K562 (cell line): ENCODE measurements at regions not wholly inside any gene's neighbourhood (a gene's known extent, or its start where the extent isn't known, plus 50 kb on each side); places are given as distances from the start of the nearest gene placed in this dataset.

Experiments used
- ATAC-seq: fragments of 200-7000 bp; cut with Tn5 transposase; 3 replicates; pipeline ENCODE4 v1.9.1; 2020; ENCODE audit warnings: moderate library complexity
- BruUV-seq: library from RNA; stranded (reverse); fragments of 400-500 nt; replicated peaks from 2 replicates; lab custom pipeline; 2021; lab: Mats Ljungman, UMichigan
- CTCF ChIA-PET: fragments of 300-600 bp; formaldehyde crosslinking; extraction: SDS; loops from one replicate; lab custom pipeline; 2021; ENCODE audit warnings: low intra/inter-chr PET ratio; lab: Yijun Ruan, JAX
- POLR2A ChIA-PET: fragments of 300-600, 350-650 bp; sonication (Branson Sonifier 250); formaldehyde crosslinking; extraction: SDS; loops from one replicate; lab custom pipeline; 2021; ENCODE audit warnings: antibody characterized with exemption, inconsistent platforms; lab: Yijun Ruan, JAX
- DNase-seq, 4 experiments: peaks; one replicate each; pipeline versions ENCODE4 v3.0.0 to v3.0.0-alpha.2; 2011 to 2018; ENCODE audit warnings: low spot score in 3 of 4, mixed read lengths in 3 of 4; ENCODE audit errors: extremely low read depth in 1 of 4
- FAIRE-seq: peaks from 2 replicates; lab custom pipeline; 2011; peaks lifted over from hg19 to GRCh38; lab: Jason Lieb, UNC
- H2AFZ ChIP-seq: 2 replicates; pipeline ENCODE4 v1.6.0; 2011; ENCODE audit warnings: low read depth, low read length, control low read depth, inconsistent platforms
- H3K27ac ChIP-seq: fragments of 200-600 bp; 3 replicates; pipeline ENCODE4 v1.8.0; 2011; ENCODE audit warnings: low read depth, mild to moderate bottlenecking, control low read depth, inconsistent platforms, low read length, moderate library complexity, mixed read lengths; ENCODE audit errors: extremely low read depth
- H3K27me3 ChIP-seq, 2 experiments: fragments of 300-600 bp in 1 of 2; 2 replicates in 1 of 2; 3 replicates in 1 of 2; pipeline versions ENCODE4 v1.6.0 to v1.8.0; 2011; ENCODE audit warnings: inconsistent platforms in 2 of 2, low read length in 2 of 2, mild to moderate bottlenecking in 1 of 2, mixed read lengths in 1 of 2, moderate library complexity in 1 of 2; ENCODE audit not compliant: control insufficient read depth in 2 of 2, insufficient read depth in 2 of 2
- H3K36me3 ChIP-seq: fragments of 300-600 bp; 3 replicates; pipeline ENCODE4 v1.8.0; 2011; ENCODE audit warnings: mild to moderate bottlenecking, low read length, inconsistent platforms; ENCODE audit not compliant: control insufficient read depth, insufficient read depth
- H3K4me1 ChIP-seq, 2 experiments: fragments of 200-600 bp in 1 of 2; replicated peaks in 1 of 2; 2 replicates in 1 of 2; 3 replicates in 1 of 2; pipeline versions ENCODE4 v1.5.1 to v1.8.0; 2011; ENCODE audit warnings: inconsistent platforms in 2 of 2, low read length in 2 of 2, mild to moderate bottlenecking in 1 of 2, mixed read lengths in 1 of 2, moderate library complexity in 1 of 2; ENCODE audit not compliant: control insufficient read depth in 2 of 2, insufficient read depth in 2 of 2
- H3K4me2 ChIP-seq: 2 replicates; pipeline ENCODE4 v1.6.1; 2011; ENCODE audit warnings: low read length, control low read depth, inconsistent platforms, mixed read lengths; ENCODE audit not compliant: insufficient read depth
- H3K4me3 ChIP-seq: fragments of 200-600 bp; sonication (generic), shearing (Covaris generic); 2 replicates; pipeline ENCODE4 v1.5.1; 2016; ENCODE audit warnings: control low read depth, inconsistent platforms
- H3K79me2 ChIP-seq: fragments of 200-600 bp; 3 replicates; pipeline ENCODE4 v1.8.0; 2011; ENCODE audit warnings: low read length, inconsistent platforms; ENCODE audit not compliant: control insufficient read depth, insufficient read depth
- H3K9ac ChIP-seq, 2 experiments: 2 replicates each; pipeline versions ENCODE4 v1.6.0 to v1.6.1; 2011; ENCODE audit warnings: low read depth in 2 of 2, low read length in 2 of 2, control low read depth in 1 of 2, inconsistent platforms in 1 of 2, mild to moderate bottlenecking in 1 of 2, mixed read lengths in 1 of 2; ENCODE audit not compliant: insufficient read depth in 1 of 2
- H3K9me1 ChIP-seq: one replicate; pipeline ENCODE4 v1.6.0; 2011; ENCODE audit warnings: inconsistent platforms, mild to moderate bottlenecking, low read length, moderate library complexity; ENCODE audit not compliant: control insufficient read depth, insufficient read depth
- H3K9me3 ChIP-seq: replicated peaks from 2 replicates; pipeline ENCODE4 v1.5.1; 2011; ENCODE audit warnings: low read depth, low read length, inconsistent platforms; ENCODE audit not compliant: control insufficient read depth, insufficient read depth
- H4K20me1 ChIP-seq: replicated peaks from 2 replicates; pipeline ENCODE4 v1.6.1; 2011; ENCODE audit warnings: low read length, inconsistent platforms, mixed read lengths; ENCODE audit not compliant: control insufficient read depth, insufficient read depth
- KDM2B ChIP-seq: fragments of 250-450 bp; sonication (Bioruptor Pico); IDR thresholded peaks from 2 replicates; pipeline ENCODE4 v1.8.0; 2021; ENCODE audit warnings: mild to moderate bottlenecking, moderate library complexity
- LARP7 ChIP-seq: fragments of 450-650 bp; IDR thresholded peaks from 2 replicates; pipeline ENCODE4 v1.6.1; 2016
- PHB2 ChIP-seq: fragments of 450-650 bp; IDR thresholded peaks from 2 replicates; pipeline ENCODE4 v1.6.1; 2017; ENCODE audit warnings: low read depth
- ZNF699 ChIP-seq: fragments of 250-450 bp; sonication (Bioruptor Pico); IDR thresholded peaks from 2 replicates; pipeline ENCODE4 v1.8.0; 2021; ENCODE audit warnings: mild to moderate bottlenecking, moderate library complexity; ENCODE audit not compliant: insufficient replicate concordance
- WGBS: fragments of 100-300 bp; shearing (Covaris generic); methylation state at CpG from one replicate; pipeline ENCODE4 v1.1.6; 2016; ENCODE audit warnings: low coverage, mixed read lengths; ENCODE audit not compliant: insufficient coverage; ENCODE audit errors: missing lambda C conversion rate; 5-methylcytosine and 5-hydroxymethylcytosine counted together
- in situ Hi-C: fragments of 300-500 bp; cut with MboI; formaldehyde crosslinking; loops from 4 replicates; pipeline ENCODE4 v1.15.0; 2018; ENCODE audit warnings: inconsistent platforms, mixed read lengths
- intact Hi-C: fragments of 100-400 bp; cut with micrococcal nuclease; formaldehyde crosslinking; loops from 2 replicates; pipeline ENCODE4 v1.14.2; 2022
- TF ChIP-seq, protein P1 (sequence below), 2 experiments: fragments of 450-650 bp in 1 of 2; sonication (generic) in 1 of 2; formaldehyde crosslinking; conservative IDR thresholded peaks; 2 replicates each; pipeline versions ENCODE4 v1.4.0 to v1.8.1; 2020 to 2022; ENCODE audit warnings: mild to moderate bottlenecking in 1 of 2, missing genetic modification reagents in 1 of 2
- TF ChIP-seq, protein P2 (sequence below), 2 experiments: fragments of 450-650 bp in 1 of 2; sonication (generic) in 1 of 2; formaldehyde crosslinking in 1 of 2; IDR thresholded peaks in 1 of 2; conservative IDR thresholded peaks in 1 of 2; 2 replicates each; pipeline versions ENCODE4 v1.6.1 to v1.8.1; 2016 to 2023; ENCODE audit warnings: mild to moderate bottlenecking in 2 of 2, moderate library complexity in 2 of 2, inconsistent platforms in 1 of 2, missing genetic modification reagents in 1 of 2
- TF ChIP-seq, protein P3 (sequence below): sonication (generic); formaldehyde crosslinking; IDR thresholded peaks from 2 replicates; pipeline ENCODE4 v1.8.0; 2022; ENCODE audit warnings: missing genetic modification reagents, mild to moderate bottlenecking, borderline replicate concordance
- TF ChIP-seq, protein P4 (sequence below): fragments of 450-650 bp; formaldehyde crosslinking; IDR thresholded peaks from 2 replicates; pipeline ENCODE4 v1.4.0; 2022; ENCODE audit warnings: missing genetic modification characterization

DNA sequence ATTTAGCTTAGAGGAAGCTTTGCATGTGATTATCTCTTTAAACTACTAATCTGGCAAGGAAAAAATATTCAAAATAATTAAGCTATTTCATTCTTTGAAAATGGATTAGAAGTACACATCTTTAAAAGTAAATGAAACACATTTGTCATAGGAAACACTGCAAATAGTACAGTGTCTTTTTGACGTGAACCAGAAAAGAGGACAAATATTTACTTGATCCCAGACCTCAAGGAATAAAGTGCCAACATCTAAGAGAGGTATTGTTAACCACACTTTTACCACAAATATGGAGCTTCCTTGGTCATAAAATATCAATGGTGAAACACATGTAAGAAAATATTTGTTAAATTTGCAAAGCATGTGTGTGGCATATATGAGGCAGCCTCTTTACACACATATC lies 159.9 kb downstream of the SNX7 start:
- H3K9ac ChIP-seq, result no peak overlapping the region
- no peaks in the 10 kb centered on the region for H3K27me3 ChIP-seq
- H3K36me3 ChIP-seq, result no peaks in the 10 kb centered on the region
- no peak overlapping the region for H3K4me3 ChIP-seq
- no peak for DNase-seq
- intact Hi-C loops, result no loop called here
- no TSS peak for BruUV-seq
- TF ChIP-seq, protein P1, sequence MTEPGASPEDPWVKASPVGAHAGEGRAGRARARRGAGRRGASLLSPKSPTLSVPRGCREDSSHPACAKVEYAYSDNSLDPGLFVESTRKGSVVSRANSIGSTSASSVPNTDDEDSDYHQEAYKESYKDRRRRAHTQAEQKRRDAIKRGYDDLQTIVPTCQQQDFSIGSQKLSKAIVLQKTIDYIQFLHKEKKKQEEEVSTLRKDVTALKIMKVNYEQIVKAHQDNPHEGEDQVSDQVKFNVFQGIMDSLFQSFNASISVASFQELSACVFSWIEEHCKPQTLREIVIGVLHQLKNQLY (CRISPR knock-in tag; conservative IDR thresholded peaks at IDR 0.05), result no peak
- no peak for TF ChIP-seq ZNF699
- TF ChIP-seq, protein P2, sequence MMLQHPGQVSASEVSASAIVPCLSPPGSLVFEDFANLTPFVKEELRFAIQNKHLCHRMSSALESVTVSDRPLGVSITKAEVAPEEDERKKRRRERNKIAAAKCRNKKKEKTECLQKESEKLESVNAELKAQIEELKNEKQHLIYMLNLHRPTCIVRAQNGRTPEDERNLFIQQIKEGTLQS (IDR thresholded peaks at IDR 0.05), result no peak
- TF ChIP-seq, protein P2 (CRISPR knock-in tag; conservative IDR thresholded peaks at IDR 0.05), result no peak
- TF ChIP-seq, protein P3, sequence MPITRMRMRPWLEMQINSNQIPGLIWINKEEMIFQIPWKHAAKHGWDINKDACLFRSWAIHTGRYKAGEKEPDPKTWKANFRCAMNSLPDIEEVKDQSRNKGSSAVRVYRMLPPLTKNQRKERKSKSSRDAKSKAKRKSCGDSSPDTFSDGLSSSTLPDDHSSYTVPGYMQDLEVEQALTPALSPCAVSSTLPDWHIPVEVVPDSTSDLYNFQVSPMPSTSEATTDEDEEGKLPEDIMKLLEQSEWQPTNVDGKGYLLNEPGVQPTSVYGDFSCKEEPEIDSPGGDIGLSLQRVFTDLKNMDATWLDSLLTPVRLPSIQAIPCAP (CRISPR knock-in tag), result no peak
- no peak for TF ChIP-seq LARP7
- no peak for TF ChIP-seq KDM2B
- TF ChIP-seq, protein P4, sequence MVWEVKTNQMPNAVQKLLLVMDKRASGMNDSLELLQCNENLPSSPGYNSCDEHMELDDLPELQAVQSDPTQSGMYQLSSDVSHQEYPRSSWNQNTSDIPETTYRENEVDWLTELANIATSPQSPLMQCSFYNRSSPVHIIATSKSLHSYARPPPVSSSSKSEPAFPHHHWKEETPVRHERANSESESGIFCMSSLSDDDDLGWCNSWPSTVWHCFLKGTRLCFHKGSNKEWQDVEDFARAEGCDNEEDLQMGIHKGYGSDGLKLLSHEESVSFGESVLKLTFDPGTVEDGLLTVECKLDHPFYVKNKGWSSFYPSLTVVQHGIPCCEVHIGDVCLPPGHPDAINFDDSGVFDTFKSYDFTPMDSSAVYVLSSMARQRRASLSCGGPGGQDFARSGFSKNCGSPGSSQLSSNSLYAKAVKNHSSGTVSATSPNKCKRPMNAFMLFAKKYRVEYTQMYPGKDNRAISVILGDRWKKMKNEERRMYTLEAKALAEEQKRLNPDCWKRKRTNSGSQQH (CRISPR knock-in tag), result no peak
- no peak for TF ChIP-seq PHB2
- H3K4me1 ChIP-seq, result no peaks in the 10 kb centered on the region
- H2AFZ ChIP-seq, result no peak overlapping the region
- CTCF ChIA-PET, result no interaction called here
- H3K9me1 ChIP-seq, result no peaks in the 10 kb centered on the region
- FAIRE-seq, result no peak
- no peaks in the 10 kb centered on the region; the same call in 1 of the 2 replicates for H3K9me3 ChIP-seq
- ATAC-seq, result no peak
- no peaks in the 10 kb centered on the region for H3K79me2 ChIP-seq
- in situ Hi-C loops, result no loop called here
- POLR2A ChIA-PET, result no interaction called here
- H4K20me1 ChIP-seq, result no peaks in the 10 kb centered on the region
- no peak overlapping the region for H3K27ac ChIP-seq
- 0% methylated on average over 1 of the region's 1 CpG for WGBS
- no peak overlapping the region for H3K4me2 ChIP-seq
